Memory B cell (primary cell): ENCODE measurements at regions not wholly inside any gene's neighbourhood (a gene's known extent, or its start where the extent isn't known, plus 50 kb on each side); places are given as distances from the start of the nearest gene placed in this dataset.

Experiments used
- ATAC-seq: fragments of 150-1000 bp; cut with Tn5 transposase; 2 replicates; pipeline ENCODE4 v1.10.0; 2021; ENCODE audit warnings: low read depth, mild to moderate bottlenecking, moderate library complexity
- DNase-seq, 2 donors: peaks; one replicate each; pipeline ENCODE4 v3.0.0; 2022; ENCODE audit warnings: low spot score in 2 of 2
- H3K27ac Mint-ChIP-seq: one replicate; pipeline ENCODE4 v1.8.0; 2022; ENCODE audit warnings: mild to moderate bottlenecking, moderate library complexity, mixed read lengths
- H3K27me3 Mint-ChIP-seq: one replicate; pipeline ENCODE4 v1.8.0; 2022; ENCODE audit warnings: mixed read lengths
- H3K36me3 Mint-ChIP-seq: one replicate; pipeline ENCODE4 v1.8.0; 2022; ENCODE audit warnings: mild to moderate bottlenecking, mixed read lengths
- H3K4me1 Mint-ChIP-seq: one replicate; pipeline ENCODE4 v1.8.0; 2022; ENCODE audit warnings: mixed read lengths
- H3K4me3 Mint-ChIP-seq: one replicate; pipeline ENCODE4 v1.8.0; 2022; ENCODE audit warnings: mild to moderate bottlenecking, moderate library complexity, mixed read lengths
- H3K9me3 Mint-ChIP-seq: one replicate; pipeline ENCODE4 v1.8.0; 2022; ENCODE audit warnings: mixed read lengths

DNA sequence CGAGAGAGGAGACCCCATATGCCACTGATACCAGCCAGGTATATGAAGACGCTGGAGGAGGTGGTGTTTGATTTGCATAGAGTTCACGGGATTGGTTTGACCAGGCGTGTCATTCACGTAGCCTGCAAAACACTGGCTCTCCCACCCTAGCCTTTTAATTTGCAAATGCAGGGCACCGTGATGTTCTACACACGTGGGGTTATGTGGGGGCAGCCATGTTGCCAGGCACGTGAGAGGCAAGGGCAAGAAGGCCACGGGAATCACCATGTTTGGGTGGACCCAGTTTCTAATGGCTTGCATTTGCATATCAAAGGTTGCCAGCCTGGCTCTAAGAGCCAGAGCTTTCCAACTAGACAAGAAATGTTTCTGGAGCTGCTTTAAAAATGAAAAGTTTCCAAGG lies 117.2 kb upstream of the LYZL1 start:
- H3K4me3 Mint-ChIP-seq, result no peak overlapping the region
- no peak overlapping the region for H3K27ac Mint-ChIP-seq
- ATAC-seq (no peak), DNase-seq (no peak)
- no peaks in the 10 kb centered on the region for H3K27me3 Mint-ChIP-seq
- H3K36me3 Mint-ChIP-seq, result peaks cover 2% of the 10 kb centered on the region
- H3K4me1 Mint-ChIP-seq, result no peaks in the 10 kb centered on the region
- peaks cover 12% of the 10 kb centered on the region for H3K9me3 Mint-ChIP-seq

DNA sequence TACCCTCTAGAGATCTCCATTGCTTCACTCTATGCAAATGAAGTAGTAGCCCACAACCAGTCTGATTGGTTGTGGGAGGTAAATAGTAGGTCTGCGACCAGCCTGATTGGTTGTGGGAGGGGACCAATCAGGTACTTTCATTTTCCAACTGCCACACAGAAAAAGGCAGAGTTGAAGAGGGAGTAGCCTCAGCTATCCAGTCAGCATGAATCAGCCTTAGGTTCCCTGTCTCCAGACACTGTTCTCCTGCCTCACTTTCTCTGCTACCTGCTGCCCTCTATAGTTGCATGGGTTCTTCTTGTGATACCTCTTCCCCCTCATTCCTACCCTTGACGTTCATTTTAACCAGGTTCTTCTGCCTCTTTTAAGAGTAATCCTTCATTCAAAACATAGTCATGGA lies 114.5 kb upstream of the LYZL1 start:
- peaks cover 2% of the 10 kb centered on the region for H3K36me3 Mint-ChIP-seq
- peaks cover 12% of the 10 kb centered on the region for H3K9me3 Mint-ChIP-seq
- H3K4me1 Mint-ChIP-seq, result no peaks in the 10 kb centered on the region
- peaks cover 2% of the 10 kb centered on the region for H3K27me3 Mint-ChIP-seq
- ATAC-seq (no peak), DNase-seq (no peak)
- no peak overlapping the region for H3K4me3 Mint-ChIP-seq
- no peak overlapping the region for H3K27ac Mint-ChIP-seq

DNA sequence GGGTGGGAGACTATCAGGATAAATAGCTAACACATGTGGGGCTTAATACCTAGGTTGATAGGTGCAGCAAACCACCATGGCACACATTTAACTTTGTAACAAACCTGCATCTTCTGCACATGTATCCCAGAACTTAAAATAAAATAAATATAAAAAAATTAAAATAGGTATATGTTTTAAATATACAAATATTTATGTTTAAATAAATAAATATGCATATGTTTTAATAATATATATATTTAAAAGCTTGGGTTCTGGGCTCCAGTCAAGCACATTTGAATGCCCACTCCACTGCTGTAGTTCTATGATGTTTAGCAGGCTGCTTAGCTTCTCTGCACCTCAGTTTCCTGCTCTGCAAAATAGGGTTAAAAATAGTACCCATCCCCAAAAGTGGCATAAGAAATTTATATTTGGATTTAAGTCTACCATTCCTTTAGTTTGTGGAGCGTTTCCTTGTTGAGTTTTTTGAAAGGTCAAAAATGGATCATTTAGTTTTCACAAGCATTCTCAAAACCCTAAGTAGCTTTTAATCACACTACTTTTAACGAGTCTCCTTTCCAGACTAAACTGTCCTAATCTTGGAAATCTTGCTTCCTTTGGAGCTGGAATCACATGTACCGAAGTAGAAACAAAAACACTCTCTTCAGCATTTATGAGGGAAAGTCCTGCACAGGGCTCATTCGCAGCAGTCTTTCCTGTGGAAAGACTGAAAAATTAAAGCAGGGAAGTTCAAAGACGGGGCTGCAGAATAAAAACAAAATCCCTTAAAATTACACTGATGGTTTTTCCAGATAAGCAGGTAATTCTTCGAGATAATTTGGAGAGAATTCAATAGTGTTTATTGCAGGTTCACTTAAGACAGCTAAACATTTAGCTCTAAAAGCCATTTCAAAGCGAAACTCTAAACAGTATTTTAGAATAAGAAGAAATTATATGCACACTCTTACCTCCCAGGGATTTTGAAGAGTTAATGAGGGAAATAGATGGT lies 111.7 kb upstream of the LYZL1 start:
- DNase-seq, result no peak
- H3K36me3 Mint-ChIP-seq, result no peaks in the 10 kb centered on the region
- ATAC-seq, result no peak

DNA sequence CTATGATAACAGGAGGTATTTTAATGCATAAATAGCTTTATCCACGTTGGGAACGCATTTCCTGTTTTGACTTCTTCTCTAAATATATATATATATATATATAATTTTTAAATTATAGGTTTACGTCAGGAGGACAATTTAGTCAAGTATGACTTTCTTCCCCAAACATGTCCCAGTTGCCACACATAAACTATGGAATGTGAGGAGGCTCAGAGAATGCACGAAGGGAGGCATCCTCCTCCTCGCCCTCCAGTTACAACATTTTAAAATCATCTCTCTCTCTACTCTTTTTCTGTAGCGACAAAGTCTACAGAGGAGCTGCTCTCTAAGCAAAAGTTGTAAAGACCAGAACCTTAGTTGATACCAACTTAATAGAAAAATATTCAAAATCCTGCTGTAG lies 106.9 kb upstream of the LYZL1 start:
- ATAC-seq, result no peak
- Mint-ChIP-seq H3K27me3 (peaks cover 7% of the 10 kb centered on the region), H3K4me1 (no peaks in the 10 kb centered on the region), H3K36me3 (no peaks in the 10 kb centered on the region), H3K4me3 (no peak overlapping the region), H3K9me3 (peaks cover 2% of the 10 kb centered on the region), H3K27ac (no peak overlapping the region)
- DNase-seq, result no peak

More for the DNA sequence above, 111.7 kb upstream of the LYZL1 start:
- no peaks in the 10 kb centered on the region for H3K4me1 Mint-ChIP-seq
- no peak overlapping the region for H3K4me3 Mint-ChIP-seq
- no peak overlapping the region for H3K27ac Mint-ChIP-seq
- H3K27me3 Mint-ChIP-seq, result peaks cover 4% of the 10 kb centered on the region
- peaks cover 4% of the 10 kb centered on the region for H3K9me3 Mint-ChIP-seq

DNA sequence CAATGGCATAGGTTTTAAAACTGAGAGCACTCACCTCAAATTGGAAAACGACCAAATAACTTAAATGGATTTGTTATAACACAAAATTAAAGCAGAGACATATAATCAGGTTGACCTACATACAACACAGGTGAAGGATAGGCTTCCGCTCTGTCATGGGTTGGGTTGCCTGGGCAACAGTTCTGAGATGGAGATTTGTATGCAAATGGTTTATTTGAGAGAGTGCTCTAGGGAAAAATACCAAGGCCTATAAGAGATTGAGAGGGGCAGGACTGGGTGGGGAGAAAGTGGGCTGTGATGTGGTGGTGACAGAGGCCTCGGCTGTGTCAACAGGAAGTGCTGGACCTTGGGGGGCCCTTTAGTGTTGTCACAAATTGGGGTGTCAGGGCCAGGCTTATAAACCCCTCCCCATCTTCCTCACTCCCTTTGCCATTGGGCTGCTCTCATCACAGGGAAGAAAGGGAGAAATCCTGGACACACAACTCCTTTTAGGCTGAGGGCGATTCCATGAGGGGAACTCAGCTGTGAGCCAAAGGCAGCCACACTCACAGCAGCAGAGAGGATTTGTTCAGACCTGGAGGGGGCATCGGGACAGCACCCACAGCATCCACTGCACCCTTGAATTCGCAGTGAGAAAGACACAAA lies 105.4 kb upstream of the LYZL1 start:
- no peaks in the 10 kb centered on the region for H3K4me1 Mint-ChIP-seq
- H3K27me3 Mint-ChIP-seq, result peaks cover 5% of the 10 kb centered on the region
- H3K27ac Mint-ChIP-seq, result no peak overlapping the region
- H3K36me3 Mint-ChIP-seq, result no peaks in the 10 kb centered on the region
- no peak for ATAC-seq
- DNase-seq, result no peak
- H3K4me3 Mint-ChIP-seq, result no peak overlapping the region
- peaks cover 2% of the 10 kb centered on the region for H3K9me3 Mint-ChIP-seq

DNA sequence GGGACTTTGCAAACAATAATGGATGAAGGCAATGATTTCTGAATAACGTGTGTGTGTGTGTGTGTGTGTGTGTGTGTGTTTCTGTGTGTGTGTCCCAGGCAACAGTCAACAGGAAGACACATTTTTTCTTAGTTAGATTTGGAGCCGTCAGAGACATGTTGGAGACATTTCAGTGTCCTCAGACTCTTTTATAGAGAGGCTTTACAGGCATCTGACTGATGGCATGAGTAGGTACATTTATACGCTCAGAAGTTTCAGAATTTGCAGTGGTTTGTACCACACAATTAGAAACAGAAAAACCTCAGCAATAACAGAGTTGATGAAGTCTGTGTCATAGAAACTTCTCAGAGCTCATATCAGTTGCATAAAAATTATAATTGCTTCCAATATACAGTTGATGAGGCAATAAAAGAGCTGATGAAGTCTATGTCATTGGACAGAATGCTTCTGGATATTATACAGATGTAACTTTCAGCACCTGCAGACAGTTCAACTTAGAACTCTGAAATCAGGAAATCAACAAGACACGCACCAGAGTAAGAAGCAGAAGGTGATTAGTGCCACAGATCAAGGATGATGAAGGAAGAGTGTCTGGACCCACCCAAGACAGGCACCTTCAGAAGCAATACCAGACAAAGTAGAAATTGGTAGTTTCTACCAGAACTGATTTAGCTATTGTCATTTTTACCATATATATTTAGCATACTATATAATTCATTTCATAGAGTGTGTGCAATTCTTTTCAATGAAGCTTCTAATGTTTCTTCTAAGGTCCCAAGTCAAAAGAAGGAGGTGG lies 104.5 kb upstream of the LYZL1 start:
- H3K36me3 Mint-ChIP-seq, result no peaks in the 10 kb centered on the region
- H3K9me3 Mint-ChIP-seq, result peaks cover 2% of the 10 kb centered on the region
- H3K27ac Mint-ChIP-seq, result no peak overlapping the region
- no peak for DNase-seq
- H3K27me3 Mint-ChIP-seq, result peaks cover 5% of the 10 kb centered on the region
- ATAC-seq, result no peak
- no peaks in the 10 kb centered on the region for H3K4me1 Mint-ChIP-seq
- no peak overlapping the region for H3K4me3 Mint-ChIP-seq

DNA sequence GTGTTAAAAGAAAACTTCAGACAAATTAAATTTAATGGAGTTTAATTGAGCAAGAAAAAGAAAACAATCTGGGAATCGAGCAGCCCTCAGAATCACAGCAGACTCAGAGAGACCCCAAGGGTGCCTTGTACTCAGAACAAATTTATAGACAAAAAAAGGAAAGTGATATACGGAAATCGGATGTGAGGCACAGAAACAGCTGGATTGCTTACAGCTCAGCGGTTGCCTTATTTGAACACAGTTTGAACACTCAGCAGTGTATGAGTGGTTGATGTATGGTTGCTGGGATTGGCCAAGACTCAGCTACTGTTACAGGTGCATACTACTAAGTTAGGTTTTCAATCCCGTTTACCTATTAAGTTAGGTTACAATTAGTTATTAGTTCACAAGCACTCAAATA lies 103.8 kb upstream of the LYZL1 start:
- no peaks in the 10 kb centered on the region for H3K36me3 Mint-ChIP-seq
- H3K4me1 Mint-ChIP-seq, result no peaks in the 10 kb centered on the region
- DNase-seq, result no peak
- peaks cover 5% of the 10 kb centered on the region for H3K27me3 Mint-ChIP-seq
- peaks cover 2% of the 10 kb centered on the region for H3K9me3 Mint-ChIP-seq
- no peak for ATAC-seq
- H3K4me3 Mint-ChIP-seq, result no peak overlapping the region
- H3K27ac Mint-ChIP-seq, result no peak overlapping the region

DNA sequence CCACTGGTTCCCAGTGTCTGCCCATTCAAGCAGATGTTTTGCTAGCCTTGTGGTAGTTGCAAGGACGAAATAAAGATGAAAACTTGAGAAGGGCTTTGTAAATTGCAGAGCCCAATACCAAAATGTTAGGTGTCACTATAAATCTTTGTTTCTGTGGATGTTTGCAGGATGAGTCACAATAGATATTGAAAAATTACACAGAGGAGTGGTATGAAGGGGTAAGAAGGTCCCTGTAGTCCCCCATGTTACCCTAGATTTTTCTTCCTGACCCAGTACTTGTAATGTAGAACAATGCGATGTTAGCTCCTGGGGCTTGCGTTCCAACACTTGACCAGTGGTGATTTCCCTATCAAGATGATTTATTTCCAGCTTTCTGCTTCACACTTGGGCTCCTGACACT lies 102.6 kb upstream of the LYZL1 start:
- Mint-ChIP-seq H3K36me3 (no peaks in the 10 kb centered on the region), H3K4me1 (no peaks in the 10 kb centered on the region), H3K27ac (no peak overlapping the region), H3K4me3 (no peak overlapping the region), H3K27me3 (peaks cover 3% of the 10 kb centered on the region), H3K9me3 (peaks cover 3% of the 10 kb centered on the region)
- no peak for DNase-seq
- ATAC-seq, result no peak

DNA sequence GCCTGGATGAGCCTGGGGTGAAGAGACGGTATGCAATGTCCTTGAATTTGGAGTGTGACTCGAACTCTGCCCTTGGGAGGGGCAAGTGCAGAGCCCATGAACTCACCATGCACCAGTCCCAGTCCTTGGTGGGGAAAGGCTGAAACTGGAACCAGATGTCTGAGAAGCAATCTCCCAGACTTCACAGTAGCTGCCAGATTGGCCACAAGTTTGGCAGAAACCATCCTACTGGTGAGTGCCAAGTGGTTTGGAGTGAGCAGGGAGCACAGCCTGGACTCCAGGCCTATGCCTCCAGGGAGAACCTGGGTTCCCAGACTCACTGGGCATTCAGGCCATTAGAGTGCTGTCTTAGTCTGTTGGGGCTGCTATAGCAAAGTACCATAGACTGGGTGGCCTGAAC lies 99.6 kb upstream of the LYZL1 start:
- Mint-ChIP-seq H3K9me3 (peaks cover 1% of the 10 kb centered on the region), H3K27ac (no peak overlapping the region), H3K4me3 (no peak overlapping the region), H3K4me1 (no peaks in the 10 kb centered on the region), H3K36me3 (no peaks in the 10 kb centered on the region), H3K27me3 (no peaks in the 10 kb centered on the region)
- ATAC-seq (no peak), DNase-seq (no peak)

DNA sequence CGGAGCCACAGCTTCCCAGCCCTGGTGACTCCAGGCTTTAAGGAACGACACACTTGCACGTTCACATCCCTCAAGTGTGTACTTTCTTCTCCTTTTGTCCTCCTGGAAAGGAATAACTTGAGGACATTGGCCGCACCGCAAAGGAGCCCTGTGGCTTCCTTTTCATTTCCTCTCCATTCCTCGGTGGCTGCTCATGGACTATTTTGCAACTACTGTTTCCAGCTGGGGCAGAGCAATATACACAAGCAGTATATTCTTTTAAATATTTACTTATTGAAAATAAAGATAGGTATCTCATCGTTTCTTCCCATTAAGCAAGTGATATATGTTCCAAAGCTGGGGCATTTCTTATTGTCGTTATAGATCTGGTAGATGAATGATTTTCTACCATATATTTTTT lies 97.2 kb upstream of the LYZL1 start:
- H3K4me3 Mint-ChIP-seq, result no peak overlapping the region
- peaks cover 6% of the 10 kb centered on the region for H3K9me3 Mint-ChIP-seq
- H3K4me1 Mint-ChIP-seq, result no peaks in the 10 kb centered on the region
- ATAC-seq, result no peak
- no peaks in the 10 kb centered on the region for H3K27me3 Mint-ChIP-seq
- no peak for DNase-seq
- H3K36me3 Mint-ChIP-seq, result no peaks in the 10 kb centered on the region
- no peak overlapping the region for H3K27ac Mint-ChIP-seq

DNA sequence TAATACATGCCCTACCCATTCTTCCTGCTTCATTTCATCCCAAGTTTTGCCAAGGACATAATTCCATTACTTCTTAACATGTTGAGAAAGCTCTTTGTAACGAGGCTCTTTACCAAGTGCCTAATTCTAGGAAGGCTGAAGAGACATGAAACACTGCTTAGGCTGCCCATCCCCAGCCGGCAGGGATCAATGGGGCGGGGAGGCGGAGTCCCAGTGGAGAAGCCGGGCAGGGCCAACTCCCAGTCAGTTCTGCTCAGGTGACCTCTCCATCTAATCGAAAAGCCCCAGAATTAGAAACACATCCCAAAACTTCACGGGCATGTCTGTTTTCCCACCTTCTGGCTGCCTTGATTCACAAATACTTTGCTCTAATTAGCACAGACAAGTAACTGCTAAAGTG lies 89.5 kb upstream of the LYZL1 start:
- Mint-ChIP-seq H3K4me3 (no peak overlapping the region), H3K27me3 (peaks cover 8% of the 10 kb centered on the region), H3K4me1 (no peaks in the 10 kb centered on the region), H3K9me3 (peaks cover 8% of the 10 kb centered on the region), H3K27ac (no peak overlapping the region), H3K36me3 (no peaks in the 10 kb centered on the region)
- ATAC-seq (no peak), DNase-seq (no peak)

DNA sequence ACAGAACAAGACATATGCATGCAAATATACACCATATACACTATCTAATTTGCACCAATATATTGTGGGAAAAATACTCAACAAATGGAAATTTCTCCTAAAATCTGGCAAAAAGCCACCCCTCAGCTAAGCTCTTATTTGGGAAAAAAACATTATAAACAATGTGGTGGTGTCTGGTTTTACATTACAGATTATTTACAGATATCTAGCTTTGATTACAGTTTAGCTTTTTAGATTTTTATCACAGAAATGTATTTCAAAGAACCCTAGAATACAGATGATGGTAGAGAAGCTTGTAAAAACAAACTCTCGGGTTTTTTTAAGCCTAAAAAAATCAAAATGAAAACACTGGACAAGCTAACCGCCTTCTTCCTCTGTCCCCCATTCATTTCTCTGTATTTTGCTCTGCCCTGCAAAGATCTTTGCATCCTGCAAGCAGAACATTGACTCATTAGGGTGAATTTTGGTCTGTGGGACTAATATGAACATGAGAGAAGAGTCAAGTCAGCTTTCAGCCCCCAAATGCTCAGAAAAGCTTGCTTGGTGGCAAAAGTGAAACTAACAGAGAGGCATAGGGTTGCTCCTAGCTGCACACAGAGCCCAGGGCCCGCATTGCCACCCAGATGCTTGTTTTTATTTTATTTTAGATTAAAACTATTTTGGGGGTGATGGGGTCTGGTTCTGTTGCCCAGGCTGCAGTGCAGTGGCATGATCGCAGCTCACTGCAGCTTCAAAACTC lies 88.8 kb upstream of the LYZL1 start:
- peaks cover 8% of the 10 kb centered on the region for H3K27me3 Mint-ChIP-seq
- no peak for DNase-seq
- H3K4me1 Mint-ChIP-seq, result no peaks in the 10 kb centered on the region
- peaks cover 5% of the 10 kb centered on the region for H3K9me3 Mint-ChIP-seq
- ATAC-seq, result no peak
- H3K4me3 Mint-ChIP-seq, result no peak overlapping the region
- no peaks in the 10 kb centered on the region for H3K36me3 Mint-ChIP-seq
- H3K27ac Mint-ChIP-seq, result no peak overlapping the region

DNA sequence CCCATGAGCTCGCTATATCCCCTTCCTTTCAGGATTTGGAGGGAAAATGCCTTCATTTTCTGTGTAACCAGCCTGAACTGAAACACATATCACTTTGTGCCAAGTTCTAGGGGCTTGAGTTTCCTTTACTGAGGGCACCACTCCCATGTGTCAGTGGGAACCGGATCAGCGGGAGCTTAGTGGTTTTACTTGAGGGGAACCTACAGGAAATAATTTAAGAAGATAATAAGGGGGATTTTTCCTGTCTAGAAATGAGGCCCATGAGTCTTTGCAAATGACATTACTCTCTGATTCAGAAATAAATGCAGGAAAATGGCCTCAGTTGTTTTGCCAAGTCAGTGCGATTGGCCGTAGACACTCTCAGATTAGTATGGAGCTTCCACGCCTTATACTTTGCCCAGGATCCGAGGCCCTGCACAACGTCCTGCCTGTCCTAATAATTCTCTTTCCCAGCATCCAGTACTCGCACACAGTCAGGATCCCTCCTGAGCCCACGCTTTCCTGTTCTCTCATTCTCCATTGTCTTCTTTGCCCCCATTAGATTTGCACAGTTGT lies 86.4 kb upstream of the LYZL1 start:
- Mint-ChIP-seq H3K27ac (no peak overlapping the region), H3K36me3 (no peaks in the 10 kb centered on the region), H3K4me1 (no peaks in the 10 kb centered on the region), H3K9me3 (peaks cover 3% of the 10 kb centered on the region), H3K27me3 (peaks cover 6% of the 10 kb centered on the region), H3K4me3 (no peak overlapping the region)
- ATAC-seq (no peak), DNase-seq (no peak)
